ENCODE measurements at regions not wholly inside any gene's neighbourhood (a gene's known extent, or its start where the extent isn't known, plus 50 kb on each side); places are given as distances from the start of the nearest gene placed in this dataset.

- no peak for TF ChIP-seq POLR2A (IDR thresholded peaks at IDR 0.05)
- TF ChIP-seq CTCF (IDR thresholded peaks at IDR 0.05): no peak
- TF ChIP-seq POLR2AphosphoS5 (IDR thresholded peaks at IDR 0.05): no peak
- no peak for TF ChIP-seq EP300 (IDR thresholded peaks at IDR 0.05)
Observed at GRCh38 chr6:11297376-11297729, 64.9 kb upstream of the NEDD9 start.
